ENCODE measurements at regions not wholly inside any gene's neighbourhood (a gene's known extent, or its start where the extent isn't known, plus 50 kb on each side); places are given as distances from the start of the nearest gene placed in this dataset.
"Not testable (repeated sequence)": the region's sequence is repeated elsewhere in the genome, so short reads cannot be mapped to it uniquely, and the experiment has no call there.

GRCh38 chr3:152216960-152217865, 51.5 kb upstream of the MBNL1 start:
- DNase-seq: not testable (repeated sequence)

- DNase-seq: no peak
These were observed 50.1 kb upstream of the MBNL1 start for GRCh38 chr3:152218602-152219001.

All from muscle of back (tissue), 3 donors.